Tibial nerve (tissue), 4 donors: ENCODE measurements at regions not wholly inside any gene's neighbourhood (a gene's known extent, or its start where the extent isn't known, plus 50 kb on each side); places are given as distances from the start of the nearest gene placed in this dataset.

Experiments used
- DNase-seq, 2 donors: peaks; one replicate each; pipeline ENCODE4 v3.0.0-alpha.2; 2019; ENCODE audit warnings: low spot score in 2 of 2
- H3K27ac ChIP-seq, 4 donors: fragments of 200-600 bp; sonication (generic) in 3 of 4; one replicate each; pipeline ENCODE4 v1.5.1; 2017 to 2019; ENCODE audit warnings: mild to moderate bottlenecking in 1 of 4
- H3K27me3 ChIP-seq, 2 donors: fragments of 200-600 bp; sonication (generic) in 1 of 2; one replicate each; pipeline versions ENCODE4 v1.5.1 to v1.6.0; 2017 to 2019
- H3K36me3 ChIP-seq, 3 donors: fragments of 200-600 bp; sonication (generic); one replicate each; pipeline ENCODE4 v1.5.1; 2018 to 2019
- H3K4me1 ChIP-seq, 4 donors: fragments of 200-600 bp; sonication (generic) in 3 of 4; one replicate each; pipeline ENCODE4 v1.5.1; 2017 to 2019
- H3K4me3 ChIP-seq, 4 donors: fragments of 200-600 bp; sonication (generic) in 3 of 4; one replicate each; pipeline ENCODE4 v1.5.1; 2017 to 2019; ENCODE audit warnings: mild to moderate bottlenecking in 1 of 4, moderate library complexity in 1 of 4
- H3K9me3 ChIP-seq, 4 donors: fragments of 200-600 bp; sonication (generic) in 3 of 4; one replicate each; pipeline ENCODE4 v1.5.1; 2017 to 2019
- CTCF ChIP-seq, 5 experiments: fragments of 200-600 bp in 3 of 5; fragments of 450-650 bp in 2 of 5; sonication (generic) in 3 of 5; IDR thresholded peaks; one replicate each; pipeline ENCODE4 v1.5.1; 2016 to 2019; ENCODE audit warnings: antibody characterized with exemption in 5 of 5, mild to moderate bottlenecking in 3 of 5, moderate library complexity in 2 of 5
- EP300 ChIP-seq, 2 donors: sonication (generic); formaldehyde crosslinking; IDR thresholded peaks; one replicate each; pipeline ENCODE4 v1.6.1; 2017; ENCODE audit warnings: antibody characterized with exemption in 2 of 2, mild to moderate bottlenecking in 1 of 2
- POLR2A ChIP-seq, 2 donors: fragments of 450-650 bp; IDR thresholded peaks; one replicate each; pipeline ENCODE4 v1.6.1; 2017; ENCODE audit warnings: antibody characterized with exemption in 2 of 2, mild to moderate bottlenecking in 2 of 2, moderate library complexity in 2 of 2
- WGBS, 2 donors: methylation state at CpG; one replicate each; pipeline ENCODE4 v1.1.5; 2018; 5-methylcytosine and 5-hydroxymethylcytosine counted together

- TF ChIP-seq EP300 (IDR thresholded peaks at IDR 0.05) (no peak), CTCF (IDR thresholded peaks at IDR 0.05) (no peak), POLR2A (IDR thresholded peaks at IDR 0.05) (no peak)
- DNase-seq: no peak
- Histone ChIP-seq H3K27me3 (no peaks in the 10 kb centered on the region), H3K36me3 (no peaks in the 10 kb centered on the region), H3K4me1 (no peaks in the 10 kb centered on the region), H3K27ac (no peak overlapping the region), H3K4me3 (no peak overlapping the region), H3K9me3 (peaks cover 0 to 12% (median 0%) of the 10 kb centered on the region in 4 donors)
- WGBS, 2 donors: 87 to 96% methylated on average over 2 of the region's 2 CpGs
Observed at GRCh38 chr2:173806761-173807160, 158.4 kb downstream of the SP3 start.

- Histone ChIP-seq H3K9me3 (peaks cover 0 to 12% (median 0%) of the 10 kb centered on the region in 4 donors), H3K27me3 (no peaks in the 10 kb centered on the region), H3K4me3 (no peak overlapping the region), H3K27ac (no peak overlapping the region), H3K4me1 (no peaks in the 10 kb centered on the region), H3K36me3 (no peaks in the 10 kb centered on the region)
- TF ChIP-seq EP300 (IDR thresholded peaks at IDR 0.05) (no peak), POLR2A (IDR thresholded peaks at IDR 0.05) (no peak), CTCF (IDR thresholded peaks at IDR 0.05) (no peak)
- WGBS, 2 donors: 22 to 37% methylated on average over 2 of the region's 2 CpGs
- DNase-seq: no peak
Observed at GRCh38 chr2:173808718-173809117, 156.5 kb downstream of the SP3 start.

GRCh38 chr2:173812321-173812720, 152.9 kb downstream of the SP3 start:
- TF ChIP-seq CTCF (IDR thresholded peaks at IDR 0.05): no peak
- no peak for TF ChIP-seq POLR2A (IDR thresholded peaks at IDR 0.05)
- no peak for TF ChIP-seq EP300 (IDR thresholded peaks at IDR 0.05)
- H3K27ac ChIP-seq: no peak overlapping the region
- peaks cover 0 to 8% (median 0%) of the 10 kb centered on the region in 4 donors for H3K9me3 ChIP-seq
- H3K27me3 ChIP-seq: no peaks in the 10 kb centered on the region
- H3K4me1 ChIP-seq: no peaks in the 10 kb centered on the region
- 97 to 100% methylated on average over 1 of the region's 1 CpG for WGBS, 2 donors
- no peak for DNase-seq
- no peaks in the 10 kb centered on the region for H3K36me3 ChIP-seq
- H3K4me3 ChIP-seq: no peak overlapping the region

GRCh38 chr2:173814306-173814705, 150.9 kb downstream of the SP3 start:
- H3K27me3 ChIP-seq: no peaks in the 10 kb centered on the region
- H3K4me3 ChIP-seq: no peak overlapping the region
- TF ChIP-seq EP300 (IDR thresholded peaks at IDR 0.05) (no peak), POLR2A (IDR thresholded peaks at IDR 0.05) (no peak), CTCF (IDR thresholded peaks at IDR 0.05) (no peak)
- no peak for DNase-seq
- no peaks in the 10 kb centered on the region for H3K4me1 ChIP-seq
- H3K9me3 ChIP-seq: no peaks in the 10 kb centered on the region
- H3K36me3 ChIP-seq: no peaks in the 10 kb centered on the region
- no peak overlapping the region for H3K27ac ChIP-seq
- WGBS, 2 donors: 84 to 94% methylated on average over 3 of the region's 3 CpGs

- Histone ChIP-seq H3K4me1 (no peaks in the 10 kb centered on the region), H3K27ac (no peak overlapping the region), H3K4me3 (no peak overlapping the region), H3K36me3 (no peaks in the 10 kb centered on the region), H3K27me3 (no peaks in the 10 kb centered on the region), H3K9me3 (no peaks in the 10 kb centered on the region)
- no peak for TF ChIP-seq EP300 (IDR thresholded peaks at IDR 0.05)
- TF ChIP-seq CTCF (IDR thresholded peaks at IDR 0.05): no peak
- no peak for TF ChIP-seq POLR2A (IDR thresholded peaks at IDR 0.05)
- 88 to 91% methylated on average over 5 of the region's 5 CpGs for WGBS, 2 donors
- DNase-seq: no peak
Observed at GRCh38 chr2:173815772-173816171, 149.4 kb downstream of the SP3 start.
